GM19372 (cell line): ENCODE measurements at regions not wholly inside any gene's neighbourhood (a gene's known extent, or its start where the extent isn't known, plus 50 kb on each side); places are given as distances from the start of the nearest gene placed in this dataset.

Experiments
- ATAC-seq: cut with Tn5 transposase; IDR thresholded peaks from one replicate; pipeline ENCODE4 v1.9.1; 2021; ENCODE audit warnings: mild to moderate bottlenecking, low read depth, moderate library complexity; ENCODE audit not compliant: unreplicated experiment

DNA sequence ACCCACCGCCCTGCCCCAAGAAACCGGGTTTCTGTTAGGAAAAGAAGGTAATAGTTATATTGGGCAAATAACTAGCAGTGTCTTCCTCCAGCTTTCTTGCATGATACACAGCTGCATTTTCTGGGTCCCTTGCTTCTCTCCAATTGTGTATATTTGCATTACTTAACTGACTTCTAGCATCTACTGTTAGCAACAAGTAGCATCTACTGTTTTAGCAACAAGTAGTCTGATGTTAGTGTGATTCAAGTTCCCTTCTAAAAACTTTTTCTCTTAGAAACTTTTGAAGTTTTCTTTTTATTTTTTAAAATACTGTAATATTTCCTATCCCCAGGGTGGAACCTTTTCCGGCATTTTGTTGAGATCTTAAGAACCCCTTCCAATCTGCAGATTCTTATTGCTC lies 221.2 kb downstream of the CLIC5 start:
- ATAC-seq = no peak

DNA sequence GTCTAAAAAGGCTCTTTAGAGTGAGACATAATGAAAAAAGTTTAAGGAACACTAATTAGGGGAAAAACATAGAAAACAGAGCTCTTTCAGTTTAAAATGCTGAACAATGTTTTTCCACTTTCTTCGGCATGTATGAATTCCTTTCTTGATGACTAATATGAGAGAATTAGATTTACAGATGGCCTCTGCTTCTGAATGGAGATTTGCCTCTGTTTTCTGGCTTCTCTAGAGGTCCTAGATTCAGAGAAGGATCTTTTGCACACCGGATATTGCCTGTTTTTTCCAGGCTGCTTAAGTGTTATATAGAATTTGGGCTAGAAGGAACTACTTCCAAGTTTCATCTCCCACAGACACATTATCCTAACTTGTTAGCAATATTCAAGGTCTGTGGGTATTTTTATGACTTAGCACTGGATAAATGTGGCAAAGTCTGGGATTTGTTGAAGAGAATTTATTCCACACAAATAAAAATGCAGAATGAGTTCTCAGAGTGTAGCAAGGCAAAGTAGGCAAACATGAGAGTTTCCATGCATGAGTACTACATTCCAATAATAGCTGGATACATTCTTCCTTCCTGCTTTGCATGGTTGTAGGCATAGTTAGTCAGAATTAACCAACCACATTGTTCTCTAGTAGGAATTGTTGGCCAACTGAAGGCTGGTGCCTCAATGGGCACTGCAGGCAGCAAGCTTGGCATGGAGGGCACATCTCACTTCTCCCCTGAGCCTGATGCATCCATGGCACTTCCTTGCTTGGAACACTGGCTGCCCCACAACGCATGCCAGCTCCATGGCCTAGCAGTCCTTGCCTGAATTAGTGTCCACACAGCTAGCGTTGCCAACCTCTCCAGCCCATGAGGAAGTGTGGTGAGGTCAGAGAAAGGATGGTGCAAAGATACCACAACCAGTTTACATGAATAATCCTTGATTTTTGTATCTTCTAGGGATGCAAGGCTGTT lies 224.2 kb downstream of the CLIC5 start:
- no peak for ATAC-seq

- no peak for ATAC-seq
Observed at GRCh38 chr6:45789238-45789637, 226.4 kb downstream of the CLIC5 start.

DNA sequence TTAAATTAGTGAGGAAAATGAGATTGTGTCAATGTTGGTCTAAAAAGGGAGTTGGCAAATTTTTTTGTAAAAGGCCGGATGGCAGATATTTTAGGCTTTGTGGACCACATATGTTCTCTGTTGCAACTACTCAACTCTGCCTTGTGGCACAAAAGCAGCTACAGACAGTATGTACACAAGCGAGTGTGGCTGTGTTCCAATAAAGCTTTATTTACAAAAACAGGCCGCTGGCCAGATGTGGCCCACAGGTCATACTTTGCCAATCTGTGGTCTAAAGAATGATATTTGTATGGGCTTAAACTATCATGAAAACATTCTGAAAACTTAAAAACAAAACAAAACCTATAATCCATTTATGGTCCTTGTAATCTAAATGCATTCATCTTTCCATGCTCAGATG lies 228.3 kb downstream of the CLIC5 start:
- ATAC-seq = no peak

- no peak for ATAC-seq
Observed at GRCh38 chr6:45786355-45786781, 229.3 kb downstream of the CLIC5 start.

GRCh38 chr6:45784250-45784649 lies 231.4 kb downstream of the CLIC5 start:
- no peak for ATAC-seq

DNA sequence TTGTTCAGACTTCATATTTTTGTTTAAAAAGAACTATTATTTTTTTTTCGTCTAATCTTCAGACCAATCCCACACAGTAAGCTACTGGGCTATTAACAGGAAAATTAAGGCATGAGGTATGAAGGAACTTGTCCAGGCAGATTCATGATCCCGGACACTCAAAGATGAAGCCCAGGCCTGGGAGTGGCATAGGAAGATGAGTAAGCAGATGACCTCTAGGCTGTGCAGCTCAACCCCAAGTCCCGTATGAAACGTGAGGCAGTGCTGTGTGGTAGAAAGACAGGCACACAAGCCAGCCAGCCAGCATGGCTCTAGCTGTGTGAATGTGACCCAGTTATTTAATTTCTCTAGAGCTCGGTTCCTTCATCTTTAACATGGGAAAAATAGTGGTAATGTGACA lies 231.9 kb downstream of the CLIC5 start:
- no peak for ATAC-seq

GRCh38 chr6:45781890-45782289 lies 233.8 kb downstream of the CLIC5 start:
- ATAC-seq = no peak

- no peak for ATAC-seq
Observed at GRCh38 chr6:45780523-45780922, 235.1 kb downstream of the CLIC5 start.

DNA sequence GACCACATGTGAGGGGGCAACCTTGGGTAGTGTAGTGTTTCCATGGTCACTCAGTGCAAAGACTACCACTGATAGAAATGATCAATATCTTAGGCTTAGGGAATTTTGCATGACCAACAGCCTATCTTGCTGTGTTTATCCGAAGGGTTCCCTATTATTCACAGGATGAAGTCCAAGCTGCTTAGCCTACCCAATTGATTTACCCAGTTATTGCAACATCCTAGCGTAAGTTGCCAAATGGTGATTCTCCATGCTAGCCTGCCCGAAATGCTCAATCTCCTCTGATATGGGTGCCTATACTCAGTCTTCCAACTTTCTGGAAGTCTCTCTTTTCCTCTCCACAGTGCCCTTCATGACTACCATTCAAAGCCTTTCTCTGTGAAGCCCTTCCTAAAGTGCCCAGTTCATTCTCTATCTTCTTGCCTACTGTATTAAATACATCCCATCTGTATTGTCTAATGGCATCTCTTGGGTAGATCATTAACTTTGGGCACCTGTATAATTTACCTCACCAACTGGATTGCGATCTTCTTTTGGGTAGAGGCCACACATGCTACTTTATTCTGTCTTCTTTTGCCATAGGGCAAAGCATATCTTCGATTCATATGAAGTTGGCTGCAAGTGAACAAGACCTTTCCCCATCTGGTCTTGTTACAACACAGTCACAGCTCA lies 240.5 kb downstream of the CLIC5 start:
- no peak for ATAC-seq

- no peak for ATAC-seq
Observed at GRCh38 chr6:45773906-45774305, 241.8 kb downstream of the CLIC5 start.

- ATAC-seq = no peak
Observed at GRCh38 chr6:45772886-45773495, 242.7 kb downstream of the CLIC5 start.

DNA sequence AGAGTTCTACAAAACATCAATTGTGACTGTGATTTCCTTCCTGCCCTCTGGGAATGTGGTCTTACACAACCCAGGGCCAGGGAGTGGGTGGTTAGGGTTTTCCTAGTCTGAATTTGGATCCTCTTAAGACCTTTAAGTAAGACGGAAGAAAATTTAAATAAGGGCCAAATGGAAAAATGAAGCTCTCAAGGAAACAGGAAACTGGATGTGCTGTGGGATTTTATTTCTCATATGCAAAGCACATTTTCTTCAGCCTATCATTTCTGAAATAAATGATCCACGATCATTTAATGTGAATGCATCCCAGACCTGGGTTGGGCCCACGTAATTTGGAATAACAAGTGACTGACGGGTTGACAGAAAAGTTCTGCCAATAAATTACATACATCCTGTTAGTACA lies 243.6 kb downstream of the CLIC5 start:
- ATAC-seq = no peak

DNA sequence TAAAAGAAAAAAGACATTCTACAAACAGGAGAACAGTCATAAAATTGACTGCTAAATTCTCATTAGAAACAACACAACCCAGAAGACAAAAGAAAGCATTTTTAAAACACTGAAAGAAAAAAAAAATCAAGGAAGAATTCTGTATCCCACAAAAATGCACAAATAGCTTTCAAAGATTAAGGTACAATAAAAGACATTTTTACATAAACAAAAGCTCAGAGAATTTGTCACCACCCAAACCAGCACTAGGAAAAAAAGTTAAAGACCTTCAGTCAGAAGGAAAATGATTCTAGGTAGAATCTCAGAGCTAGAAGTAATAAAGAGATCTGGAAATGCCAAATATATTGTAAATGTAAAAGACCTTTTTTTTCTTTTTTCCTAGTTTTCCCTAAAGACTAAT lies 252.4 kb downstream of the CLIC5 start:
- ATAC-seq = no peak

- no peak for ATAC-seq
Observed at GRCh38 chr6:45759472-45759810, 256.2 kb downstream of the CLIC5 start.

- no peak for ATAC-seq
Observed at GRCh38 chr6:45758787-45759471, 256.7 kb downstream of the CLIC5 start.

DNA sequence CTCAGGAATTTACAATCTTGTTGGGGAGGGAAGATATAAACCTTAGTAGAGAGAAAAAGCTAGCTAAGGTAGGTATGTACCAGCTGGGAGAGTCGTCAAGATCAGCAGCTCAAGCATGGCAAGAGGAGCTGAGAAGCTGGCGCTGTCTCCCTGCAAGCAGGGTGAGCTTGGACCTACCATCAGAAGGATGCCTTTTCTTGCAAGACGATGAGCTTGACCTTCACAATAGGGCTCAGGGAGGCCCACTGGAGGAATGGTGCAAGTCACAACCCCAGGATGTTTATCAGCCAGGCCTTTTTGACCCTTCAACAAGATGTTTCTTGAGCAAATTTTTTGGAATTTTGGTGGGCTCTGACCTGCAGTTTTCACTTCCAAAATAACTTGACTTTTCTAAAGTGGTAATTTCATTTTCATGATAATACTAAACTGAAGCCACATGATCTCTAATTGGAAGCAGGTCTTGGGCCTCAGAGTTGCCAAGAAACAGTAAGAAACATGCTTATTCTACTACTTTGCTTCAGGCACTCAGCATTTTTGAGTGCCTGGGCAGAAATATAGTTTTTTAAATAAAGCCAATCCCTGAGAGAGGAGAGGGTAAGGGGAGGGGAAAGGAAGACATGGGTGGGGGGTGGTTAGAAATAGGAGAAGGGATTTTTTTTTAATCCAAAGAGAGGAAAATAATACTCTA lies 258.1 kb downstream of the CLIC5 start:
- no peak for ATAC-seq

GRCh38 chr6:45756606-45757005 lies 259.1 kb downstream of the CLIC5 start:
- ATAC-seq = no peak

DNA sequence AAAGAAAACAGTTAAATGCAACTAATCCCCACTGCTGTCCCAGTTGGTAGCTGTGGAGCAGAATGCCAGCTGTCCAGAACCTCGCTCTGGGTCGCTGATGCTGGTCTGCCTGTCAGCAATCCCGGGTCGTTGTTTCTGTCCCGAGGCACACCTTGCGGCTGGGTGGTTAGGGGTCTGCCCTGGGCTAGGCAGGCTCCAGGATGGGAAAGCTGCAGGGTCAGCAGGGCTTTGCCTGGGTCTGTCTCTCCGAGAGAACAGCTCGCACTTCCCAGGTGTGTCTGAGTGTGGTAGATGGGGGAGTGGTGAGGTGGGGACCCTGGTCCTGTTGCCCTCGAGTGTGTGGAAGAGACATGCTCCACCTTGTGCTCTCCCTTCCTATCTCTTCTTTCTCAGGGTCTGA lies 261.2 kb downstream of the CLIC5 start:
- ATAC-seq = no peak

DNA sequence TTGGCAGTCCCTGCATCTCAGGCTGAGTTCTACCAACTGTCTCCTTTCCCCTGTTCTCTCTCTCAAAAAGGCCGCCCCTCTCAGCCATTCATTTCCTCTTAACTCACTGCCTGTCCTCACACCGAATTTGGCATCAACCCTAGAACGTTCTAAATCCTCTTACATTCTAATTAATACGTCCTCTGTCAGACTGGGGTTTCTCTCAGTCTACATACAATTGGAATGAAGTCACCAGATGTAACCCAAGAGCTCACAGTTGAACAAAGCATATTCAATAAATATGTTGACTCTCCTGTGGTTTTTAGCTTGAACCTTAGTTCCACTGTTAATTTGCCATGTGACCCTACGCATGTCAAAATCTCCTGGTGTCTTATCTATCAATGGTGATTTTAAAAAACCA lies 269.6 kb downstream of the CLIC5 start:
- ATAC-seq = no peak
